Activated T-cell treated with anti-CD3 and anti-CD28 coated beads, Interleukin-2, amount 50 U/mL, for 72 hours (primary cell): ENCODE measurements at regions not wholly inside any gene's neighbourhood (a gene's known extent, or its start where the extent isn't known, plus 50 kb on each side); places are given as distances from the start of the nearest gene placed in this dataset.

ENCODE experiments used
- ATAC-seq, 2 donors: fragments of 150-1000 bp; cut with Tn5 transposase; replicated peaks in 1 of 2; 2 replicates each; pipeline ENCODE4 v1.10.0; 2021; ENCODE audit warnings: moderate library complexity in 2 of 2, mild to moderate bottlenecking in 1 of 2
- DNase-seq, 2 donors: peaks; one replicate each; pipeline ENCODE4 v3.0.0; 2021 to 2022; ENCODE audit warnings: mixed read lengths in 1 of 2
- H3K27ac Mint-ChIP-seq: one replicate; pipeline ENCODE4 v1.8.0; 2022; ENCODE audit warnings: mild to moderate bottlenecking, moderate library complexity, mixed read lengths
- H3K27me3 Mint-ChIP-seq: one replicate; pipeline ENCODE4 v1.8.0; 2022; ENCODE audit warnings: low read depth, mixed read lengths
- H3K36me3 Mint-ChIP-seq, 2 donors: one replicate each; pipeline ENCODE4 v1.8.0; 2022; ENCODE audit warnings: mixed read lengths in 2 of 2, mild to moderate bottlenecking in 1 of 2; ENCODE audit not compliant: insufficient read depth in 2 of 2
- H3K4me1 Mint-ChIP-seq: one replicate; pipeline ENCODE4 v1.8.0; 2022; ENCODE audit warnings: low read depth, mixed read lengths
- H3K4me3 Mint-ChIP-seq, 2 donors: one replicate each; pipeline ENCODE4 v1.8.0; 2022; ENCODE audit warnings: mild to moderate bottlenecking in 2 of 2, mixed read lengths in 2 of 2, moderate library complexity in 2 of 2
- H3K9me3 Mint-ChIP-seq, 2 donors: one replicate each; pipeline ENCODE4 v1.8.0; 2022; ENCODE audit warnings: mixed read lengths in 2 of 2

DNA sequence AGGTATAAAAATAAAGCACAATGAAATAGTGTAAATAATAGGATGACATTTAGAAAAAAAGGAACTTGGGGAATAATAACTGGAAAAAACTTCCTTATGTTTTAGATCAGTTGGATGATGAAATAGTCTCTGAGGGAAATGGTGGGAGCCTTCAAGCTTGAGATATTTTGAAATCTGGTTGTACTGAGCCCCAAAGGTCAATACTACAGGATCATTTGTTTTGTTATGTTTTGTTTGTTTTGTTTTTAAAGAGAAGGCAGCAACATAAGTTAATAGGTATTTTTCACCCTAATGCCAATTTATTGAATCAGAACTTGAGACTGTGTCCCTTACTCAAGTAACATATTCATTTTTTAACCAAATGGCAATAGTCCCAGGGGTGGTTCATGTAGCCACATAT is 393.1 kb downstream of the ETS1 start:
- H3K9me3 Mint-ChIP-seq = no peaks in the 10 kb centered on the region
- H3K27ac Mint-ChIP-seq = peak overlapping the region; percentile 32
- peaks cover 5% of the 10 kb centered on the region for H3K27me3 Mint-ChIP-seq
- peak overlapping the region; percentile 1 to 70 for H3K4me3 Mint-ChIP-seq
- no peak for DNase-seq
- ATAC-seq = no peak
- no peaks in the 10 kb centered on the region for H3K36me3 Mint-ChIP-seq
- peaks cover 53% of the 10 kb centered on the region for H3K4me1 Mint-ChIP-seq

DNA sequence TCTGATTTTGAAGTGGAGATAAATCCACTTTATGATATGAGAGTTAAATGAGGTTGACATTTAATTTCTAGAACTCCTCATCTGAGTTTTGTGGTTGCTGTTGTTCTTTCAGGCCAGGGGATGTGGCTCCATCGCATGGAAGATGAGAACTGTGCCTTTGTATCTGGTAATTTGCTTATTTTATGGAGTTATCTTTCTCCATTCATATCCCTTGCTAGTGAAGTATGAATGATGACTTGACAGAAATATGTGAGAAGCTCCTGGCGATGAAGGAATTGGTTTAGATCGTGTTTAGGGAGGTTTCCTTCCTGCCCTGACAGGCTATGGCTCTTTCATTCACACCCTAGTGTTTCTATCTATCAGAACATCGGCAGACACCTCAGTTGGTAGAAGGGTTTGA is 393.7 kb downstream of the ETS1 start:
- DNase-seq = peak in 1 of 2 donors; percentile 17
- Mint-ChIP-seq H3K36me3 (no peaks in the 10 kb centered on the region), H3K9me3 (no peaks in the 10 kb centered on the region), H3K27ac (peak overlapping the region; percentile 32), H3K27me3 (peaks cover 5% of the 10 kb centered on the region), H3K4me1 (peaks cover 53% of the 10 kb centered on the region), H3K4me3 (peak overlapping the region; percentile 1 to 70)
- peak in 1 of 2 donors; percentile 36 for ATAC-seq

GRCh38 chr11:128190312-128190711 is 397.0 kb downstream of the ETS1 start:
- H3K36me3 Mint-ChIP-seq = peaks cover 2 to 13% of the 10 kb centered on the region in 2 donors
- DNase-seq (peak in 1 of 2 donors; percentile 9), ATAC-seq (peak; percentile 58 to 61)
- no peaks in the 10 kb centered on the region for H3K27me3 Mint-ChIP-seq
- peaks cover 41% of the 10 kb centered on the region for H3K4me1 Mint-ChIP-seq
- H3K27ac Mint-ChIP-seq = peak overlapping the region; percentile 31
- H3K4me3 Mint-ChIP-seq = peak overlapping the region; percentile 49 to 55
- peaks cover 4 to 5% of the 10 kb centered on the region in 2 donors for H3K9me3 Mint-ChIP-seq

GRCh38 chr11:128189823-128190222 is 397.5 kb downstream of the ETS1 start:
- Mint-ChIP-seq H3K4me3 (peak overlapping the region; percentile 49 to 55), H3K9me3 (peaks cover 7 to 10% of the 10 kb centered on the region in 2 donors), H3K27ac (peak overlapping the region; percentile 31), H3K27me3 (no peaks in the 10 kb centered on the region), H3K4me1 (peaks cover 36% of the 10 kb centered on the region), H3K36me3 (peaks cover 6 to 17% of the 10 kb centered on the region in 2 donors)
- ATAC-seq = no peak
- no peak for DNase-seq

GRCh38 chr11:128188346-128189004 is 398.9 kb downstream of the ETS1 start:
- DNase-seq = no peak

DNA sequence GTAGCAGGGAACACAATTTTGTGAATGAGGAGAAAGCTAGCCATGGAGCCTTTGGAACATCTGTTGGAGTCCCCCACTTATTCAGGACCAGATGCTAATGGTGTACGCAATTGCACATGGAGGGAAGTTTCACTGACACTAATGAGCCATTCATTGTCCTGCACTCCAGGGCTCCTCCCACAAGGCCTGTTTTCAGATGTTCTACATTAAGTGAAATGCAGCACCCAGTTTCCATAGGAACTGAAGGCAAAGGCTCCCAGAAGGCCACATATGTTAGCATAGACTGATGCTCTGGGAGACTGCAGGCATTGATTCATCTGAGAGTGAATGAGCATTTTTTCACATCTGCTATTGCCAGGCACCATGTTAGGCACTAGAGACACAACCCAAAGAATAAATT is 399.5 kb downstream of the ETS1 start:
- Mint-ChIP-seq H3K9me3 (peaks cover 13 to 16% of the 10 kb centered on the region in 2 donors), H3K4me3 (no peak overlapping the region), H3K27me3 (no peaks in the 10 kb centered on the region), H3K4me1 (peaks cover 31% of the 10 kb centered on the region), H3K36me3 (peaks cover 8 to 26% of the 10 kb centered on the region in 2 donors), H3K27ac (no peak overlapping the region)
- ATAC-seq (no peak), DNase-seq (no peak)

More at GRCh38 chr11:128188346-128189004, 398.9 kb downstream of the ETS1 start:
- Mint-ChIP-seq H3K27me3 (no peaks in the 10 kb centered on the region), H3K4me3 (no peak overlapping the region), H3K36me3 (peaks cover 8 to 26% of the 10 kb centered on the region in 2 donors), H3K27ac (no peak overlapping the region), H3K9me3 (peaks cover 13 to 16% of the 10 kb centered on the region in 2 donors), H3K4me1 (peaks cover 31% of the 10 kb centered on the region)
- ATAC-seq = no peak

- DNase-seq = no peak
- no peak for ATAC-seq
- H3K4me3 Mint-ChIP-seq = no peak overlapping the region
- H3K4me1 Mint-ChIP-seq = peaks cover 34% of the 10 kb centered on the region
- no peak overlapping the region for H3K27ac Mint-ChIP-seq
- H3K9me3 Mint-ChIP-seq = peaks cover 13 to 16% of the 10 kb centered on the region in 2 donors
- H3K27me3 Mint-ChIP-seq = no peaks in the 10 kb centered on the region
- peaks cover 8 to 26% of the 10 kb centered on the region in 2 donors for H3K36me3 Mint-ChIP-seq
These were observed 400.0 kb downstream of the ETS1 start for GRCh38 chr11:128187377-128187776.

GRCh38 chr11:128184981-128185380 is 402.4 kb downstream of the ETS1 start:
- H3K27ac Mint-ChIP-seq = no peak overlapping the region
- ATAC-seq = no peak

GRCh38 chr11:128182844-128183243 is 404.5 kb downstream of the ETS1 start:
- Mint-ChIP-seq H3K27ac (peak overlapping the region; percentile 35), H3K4me3 (no peak overlapping the region)

More at GRCh38 chr11:128184981-128185380, 402.4 kb downstream of the ETS1 start:
- Mint-ChIP-seq H3K4me3 (no peak overlapping the region), H3K9me3 (peaks cover 13 to 16% of the 10 kb centered on the region in 2 donors), H3K27me3 (no peaks in the 10 kb centered on the region), H3K36me3 (peaks cover 8 to 26% of the 10 kb centered on the region in 2 donors), H3K4me1 (peaks cover 39% of the 10 kb centered on the region)
- DNase-seq = no peak

GRCh38 chr11:128181984-128182383 is 405.4 kb downstream of the ETS1 start:
- ATAC-seq = no peak
- peaks cover 33% of the 10 kb centered on the region for H3K4me1 Mint-ChIP-seq
- no peak for DNase-seq
- no peak overlapping the region for H3K4me3 Mint-ChIP-seq
- H3K27ac Mint-ChIP-seq = no peak overlapping the region
- peaks cover 10 to 26% of the 10 kb centered on the region in 2 donors for H3K36me3 Mint-ChIP-seq
- H3K9me3 Mint-ChIP-seq = peaks cover 19% of the 10 kb centered on the region in 2 donors
- no peaks in the 10 kb centered on the region for H3K27me3 Mint-ChIP-seq

More at GRCh38 chr11:128182844-128183243, 404.5 kb downstream of the ETS1 start:
- ATAC-seq = peak; percentile 92 to 96
- H3K9me3 Mint-ChIP-seq = peaks cover 16 to 19% of the 10 kb centered on the region in 2 donors
- peaks cover 10 to 26% of the 10 kb centered on the region in 2 donors for H3K36me3 Mint-ChIP-seq
- H3K27me3 Mint-ChIP-seq = no peaks in the 10 kb centered on the region
- H3K4me1 Mint-ChIP-seq = peaks cover 33% of the 10 kb centered on the region
- DNase-seq = peak in 1 of 2 donors; percentile 24

- Mint-ChIP-seq H3K4me3 (no peak overlapping the region), H3K36me3 (peaks cover 8 to 20% of the 10 kb centered on the region in 2 donors), H3K9me3 (peaks cover 14 to 19% of the 10 kb centered on the region in 2 donors), H3K27me3 (no peaks in the 10 kb centered on the region), H3K4me1 (peaks cover 33% of the 10 kb centered on the region), H3K27ac (no peak overlapping the region)
- DNase-seq = no peak
- ATAC-seq = no peak
These were observed 406.3 kb downstream of the ETS1 start for GRCh38 chr11:128181088-128181480.

DNA sequence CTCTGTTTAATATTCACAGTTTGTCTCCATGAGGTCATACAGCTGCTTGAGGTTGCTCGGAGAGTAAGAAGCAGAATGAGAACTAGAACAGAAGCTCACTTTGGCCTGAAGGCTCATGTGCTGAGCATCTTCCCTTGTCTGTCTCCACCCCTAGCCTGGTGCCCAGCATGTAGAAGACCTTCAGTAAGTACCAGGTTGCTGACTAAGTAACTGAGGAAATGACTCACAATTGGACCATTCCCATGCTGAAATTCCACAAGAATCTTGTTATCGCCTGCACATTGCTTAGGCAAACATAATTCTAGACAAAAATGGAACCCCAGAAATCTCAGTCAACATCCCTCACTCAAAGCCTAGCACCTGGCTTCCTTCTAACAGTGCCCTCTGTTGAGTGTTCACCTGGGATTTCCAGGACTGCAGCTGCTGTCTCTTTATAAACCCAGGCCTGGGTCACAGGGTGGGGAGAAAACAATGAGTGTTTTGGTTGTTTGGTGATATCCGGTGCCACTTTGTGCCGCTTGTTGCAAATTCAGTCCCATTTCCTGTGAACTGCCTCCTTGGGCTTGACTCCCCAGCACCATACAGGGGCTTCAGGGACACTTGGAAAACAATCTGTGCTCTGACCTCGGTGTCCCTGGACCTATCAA is 406.8 kb downstream of the ETS1 start:
- DNase-seq (no peak), ATAC-seq (no peak)
- Mint-ChIP-seq H3K9me3 (peaks cover 14 to 15% of the 10 kb centered on the region in 2 donors), H3K4me3 (no peak overlapping the region), H3K4me1 (peaks cover 33% of the 10 kb centered on the region), H3K27ac (no peak overlapping the region), H3K27me3 (no peaks in the 10 kb centered on the region), H3K36me3 (peaks cover 8 to 15% of the 10 kb centered on the region in 2 donors)

GRCh38 chr11:128179512-128179911 is 407.8 kb downstream of the ETS1 start:
- Mint-ChIP-seq H3K4me3 (no peak overlapping the region), H3K27ac (no peak overlapping the region), H3K36me3 (peaks cover 4 to 6% of the 10 kb centered on the region in 2 donors), H3K9me3 (peaks cover 8 to 12% of the 10 kb centered on the region in 2 donors), H3K4me1 (peaks cover 33% of the 10 kb centered on the region), H3K27me3 (no peaks in the 10 kb centered on the region)
- DNase-seq (no peak), ATAC-seq (no peak)
